OCI-LY3 (cell line): ENCODE measurements at regions not wholly inside any gene's neighbourhood (a gene's known extent, or its start where the extent isn't known, plus 50 kb on each side); places are given as distances from the start of the nearest gene placed in this dataset.

ENCODE experiments used
- H2AFZ ChIP-seq: fragments of 200-600, 300-600 bp; shearing (Covaris generic); 2 replicates; pipeline ENCODE4 v1.6.0; 2014; ENCODE audit warnings: antibody characterized with exemption, low read depth, low read length
- H3K27ac ChIP-seq: fragments of 200-600, 300-600 bp; sonication (generic); 2 replicates; pipeline ENCODE4 v1.5.1; 2014; ENCODE audit warnings: mild to moderate bottlenecking, low read length, moderate library complexity, mixed read lengths
- H3K27me3 ChIP-seq: fragments of 200-600, 300-600 bp; sonication (generic); 2 replicates; pipeline ENCODE4 v1.6.1; 2014; ENCODE audit warnings: low read depth, low read length, mixed read lengths
- H3K36me3 ChIP-seq: fragments of 200-600, 300-600 bp; sonication (generic); replicated peaks from 2 replicates; pipeline ENCODE3; 2014; ENCODE audit warnings: low read depth, low read length, mixed read lengths
- H3K4me1 ChIP-seq: fragments of 300-600, 200-600 bp; sonication (generic); 2 replicates; pipeline ENCODE4 v1.6.1; 2014; ENCODE audit warnings: low read length, mixed read lengths
- H3K4me2 ChIP-seq: fragments of 200-600, 300-600 bp; sonication (generic); 2 replicates; pipeline ENCODE4 v1.6.1; 2014; ENCODE audit warnings: low read length, mixed read lengths
- H3K4me3 ChIP-seq: fragments of 300-600, 200-600 bp; sonication (generic); 2 replicates; pipeline ENCODE4 v1.5.1; 2014; ENCODE audit warnings: antibody characterized with exemption, mild to moderate bottlenecking, low read length, moderate library complexity
- H3K79me2 ChIP-seq: fragments of 300-600, 200-600 bp; shearing (Covaris generic); 2 replicates; pipeline ENCODE4 v1.6.1; 2014; ENCODE audit warnings: mild to moderate bottlenecking, low read length, mixed read lengths
- H3K9ac ChIP-seq: fragments of 300-600, 200-600 bp; shearing (Covaris generic); 2 replicates; pipeline ENCODE4 v1.6.0; 2014; ENCODE audit warnings: mild to moderate bottlenecking, low read length, moderate library complexity
- H3K9me3 ChIP-seq: fragments of 200-600, 300-600 bp; shearing (Covaris generic); 2 replicates; pipeline ENCODE4 v1.6.1; 2014; ENCODE audit warnings: low read length, mixed read lengths; ENCODE audit not compliant: insufficient read depth
- H4K20me1 ChIP-seq: fragments of 200-600, 300-600 bp; sonication (generic); 2 replicates; pipeline ENCODE4 v1.6.1; 2016; ENCODE audit warnings: low read length, mixed read lengths; ENCODE audit not compliant: insufficient read depth
- CTCF ChIP-seq: fragments of 200-600, 300-600 bp; sonication (generic); IDR thresholded peaks from 2 replicates; pipeline ENCODE4 v1.5.1; 2014; ENCODE audit warnings: antibody characterized with exemption, low read length, low read depth
- EZH2phosphoT487 ChIP-seq: fragments of 200-600 bp; shearing (Covaris generic); IDR thresholded peaks from 2 replicates; pipeline ENCODE4 v1.6.1; 2018; ENCODE audit warnings: antibody characterized with exemption, mixed run types, low read depth

- peaks cover 41% of the 10 kb centered on the region for H3K27me3 ChIP-seq
- H3K9me3 ChIP-seq, result no peaks in the 10 kb centered on the region
- H3K4me1 ChIP-seq, result peaks cover 19% of the 10 kb centered on the region
- no peaks in the 10 kb centered on the region for H3K79me2 ChIP-seq
- no peaks in the 10 kb centered on the region for H4K20me1 ChIP-seq
- no peak for TF ChIP-seq EZH2phosphoT487
- no peak overlapping the region for H3K27ac ChIP-seq
- H3K9ac ChIP-seq, result no peak overlapping the region
- no peak overlapping the region for H2AFZ ChIP-seq
- H3K36me3 ChIP-seq, result no peaks in the 10 kb centered on the region
- H3K4me2 ChIP-seq, result no peak overlapping the region
- no peak overlapping the region for H3K4me3 ChIP-seq
These were observed 69.4 kb upstream of the SPRED2 start for GRCh38 chr2:65501836-65502235.

- peaks cover 35% of the 10 kb centered on the region for H3K27me3 ChIP-seq
- H3K79me2 ChIP-seq, result no peaks in the 10 kb centered on the region
- H3K9ac ChIP-seq, result no peak overlapping the region
- no peaks in the 10 kb centered on the region for H3K36me3 ChIP-seq
- peaks cover 19% of the 10 kb centered on the region for H3K4me1 ChIP-seq
- no peaks in the 10 kb centered on the region for H4K20me1 ChIP-seq
- peak overlapping the region; percentile 51 for H3K4me3 ChIP-seq
- TF ChIP-seq EZH2phosphoT487 (no peak), CTCF (no peak)
- H2AFZ ChIP-seq, result peak overlapping the region; percentile 26; the same call in 1 of the 2 replicates
- peak overlapping the region; percentile 58 for H3K4me2 ChIP-seq
- H3K9me3 ChIP-seq, result no peaks in the 10 kb centered on the region
- H3K27ac ChIP-seq, result no peak overlapping the region
These were observed 68.7 kb upstream of the SPRED2 start for GRCh38 chr2:65501074-65501473.

GRCh38 chr2:65500310-65501040, 68.1 kb upstream of the SPRED2 start:
- H3K9ac ChIP-seq, result no peak overlapping the region
- no peaks in the 10 kb centered on the region for H3K9me3 ChIP-seq
- no peaks in the 10 kb centered on the region for H3K79me2 ChIP-seq
- H3K36me3 ChIP-seq, result no peaks in the 10 kb centered on the region
- no peak overlapping the region for H3K27ac ChIP-seq
- H4K20me1 ChIP-seq, result no peaks in the 10 kb centered on the region
- peak overlapping the region; percentile 26; the same call in 1 of the 2 replicates for H2AFZ ChIP-seq
- no peak for TF ChIP-seq EZH2phosphoT487
- no peak for TF ChIP-seq CTCF
- peaks cover 33% of the 10 kb centered on the region for H3K27me3 ChIP-seq
- peaks cover 19% of the 10 kb centered on the region for H3K4me1 ChIP-seq
- peak overlapping the region; percentile 58 for H3K4me2 ChIP-seq
- H3K4me3 ChIP-seq, result peak overlapping the region; percentile 51

DNA sequence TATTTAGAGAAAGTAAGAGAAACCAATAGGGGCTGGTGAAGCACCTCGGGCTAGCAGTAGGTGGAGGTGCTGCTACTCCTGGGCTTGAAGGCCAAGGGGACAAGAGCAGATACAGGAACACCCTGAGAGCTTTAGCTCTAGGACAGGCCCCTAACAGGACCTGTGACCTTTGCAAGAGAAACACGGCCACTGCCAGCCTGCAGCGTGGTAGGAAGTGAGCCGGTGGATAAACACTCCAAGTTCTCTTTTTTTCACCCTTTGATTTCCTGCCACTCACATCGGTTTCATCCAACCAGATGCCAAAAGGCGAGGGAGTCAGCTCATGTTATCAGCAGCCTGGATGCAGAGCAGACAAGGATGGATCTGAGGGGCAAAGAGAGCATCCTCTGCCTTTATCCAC, 66.8 kb upstream of the SPRED2 start:
- Histone ChIP-seq H3K79me2 (no peaks in the 10 kb centered on the region), H3K4me3 (no peak overlapping the region), H3K27me3 (peaks cover 32% of the 10 kb centered on the region), H3K9me3 (no peaks in the 10 kb centered on the region), H3K27ac (no peak overlapping the region), H3K36me3 (no peaks in the 10 kb centered on the region), H2AFZ (peak overlapping the region; percentile 57; the same call in 1 of the 2 replicates), H3K4me2 (no peak overlapping the region), H3K9ac (no peak overlapping the region), H3K4me1 (peaks cover 19% of the 10 kb centered on the region), H4K20me1 (no peaks in the 10 kb centered on the region)
- no peak for TF ChIP-seq CTCF
- no peak for TF ChIP-seq EZH2phosphoT487
